ENCODE measurements at regions not wholly inside any gene's neighbourhood (a gene's known extent, or its start where the extent isn't known, plus 50 kb on each side); places are given as distances from the start of the nearest gene placed in this dataset.

DNA sequence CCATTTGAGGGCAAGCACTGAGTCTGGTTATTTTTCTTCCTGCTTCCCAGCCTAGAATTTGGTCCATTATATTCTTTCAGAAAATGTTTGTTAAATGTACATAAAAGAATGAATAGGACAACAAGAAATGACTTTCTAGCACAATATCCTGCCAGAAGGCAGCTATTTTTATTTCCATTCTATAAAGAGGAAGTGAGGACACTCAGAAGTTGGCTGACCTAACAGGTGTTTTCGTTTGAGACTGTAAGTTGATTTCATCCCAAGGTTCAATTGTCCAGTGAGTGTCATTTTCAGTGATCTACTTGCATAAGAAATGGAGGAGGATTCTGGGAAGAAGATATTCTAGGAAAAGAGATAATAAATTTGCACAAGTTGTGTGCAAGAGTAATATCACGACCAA is 191.9 kb upstream of the POU1F1 start:
- no peak overlapping the region for H3K4me3 ChIP-seq (ENCODE audit: insufficient read depth, low read length)
- TF ChIP-seq, protein P1, sequence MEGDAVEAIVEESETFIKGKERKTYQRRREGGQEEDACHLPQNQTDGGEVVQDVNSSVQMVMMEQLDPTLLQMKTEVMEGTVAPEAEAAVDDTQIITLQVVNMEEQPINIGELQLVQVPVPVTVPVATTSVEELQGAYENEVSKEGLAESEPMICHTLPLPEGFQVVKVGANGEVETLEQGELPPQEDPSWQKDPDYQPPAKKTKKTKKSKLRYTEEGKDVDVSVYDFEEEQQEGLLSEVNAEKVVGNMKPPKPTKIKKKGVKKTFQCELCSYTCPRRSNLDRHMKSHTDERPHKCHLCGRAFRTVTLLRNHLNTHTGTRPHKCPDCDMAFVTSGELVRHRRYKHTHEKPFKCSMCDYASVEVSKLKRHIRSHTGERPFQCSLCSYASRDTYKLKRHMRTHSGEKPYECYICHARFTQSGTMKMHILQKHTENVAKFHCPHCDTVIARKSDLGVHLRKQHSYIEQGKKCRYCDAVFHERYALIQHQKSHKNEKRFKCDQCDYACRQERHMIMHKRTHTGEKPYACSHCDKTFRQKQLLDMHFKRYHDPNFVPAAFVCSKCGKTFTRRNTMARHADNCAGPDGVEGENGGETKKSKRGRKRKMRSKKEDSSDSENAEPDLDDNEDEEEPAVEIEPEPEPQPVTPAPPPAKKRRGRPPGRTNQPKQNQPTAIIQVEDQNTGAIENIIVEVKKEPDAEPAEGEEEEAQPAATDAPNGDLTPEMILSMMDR (IDR thresholded peaks at IDR 0.05; ENCODE audit: extremely low read depth, low read depth, low read length) = no peak
- no peaks in the 10 kb centered on the region for H3K36me3 ChIP-seq (ENCODE audit: insufficient read depth, low read length)
- no peak for DNase-seq (ENCODE audit: insufficient read length, low spot score, missing footprints)
- no peak overlapping the region for H3K4me2 ChIP-seq (ENCODE audit: insufficient read depth, low read length)
- no peaks in the 10 kb centered on the region for H3K79me2 ChIP-seq (ENCODE audit: insufficient read depth, low read length)
- no peaks in the 10 kb centered on the region for H3K9me3 ChIP-seq (ENCODE audit: low read depth, low read length)
- no peak overlapping the region for H2AFZ ChIP-seq (ENCODE audit: low read length)
- H3K27me3 ChIP-seq (ENCODE audit: insufficient read depth, low read length) = no peaks in the 10 kb centered on the region
- no peak overlapping the region for H3K27ac ChIP-seq (ENCODE audit: low read depth, low read length)
- no peaks in the 10 kb centered on the region for H3K4me1 ChIP-seq (ENCODE audit: insufficient read depth, low read length)
- H4K20me1 ChIP-seq (ENCODE audit: insufficient read depth, low read length) = no peaks in the 10 kb centered on the region

DNA sequence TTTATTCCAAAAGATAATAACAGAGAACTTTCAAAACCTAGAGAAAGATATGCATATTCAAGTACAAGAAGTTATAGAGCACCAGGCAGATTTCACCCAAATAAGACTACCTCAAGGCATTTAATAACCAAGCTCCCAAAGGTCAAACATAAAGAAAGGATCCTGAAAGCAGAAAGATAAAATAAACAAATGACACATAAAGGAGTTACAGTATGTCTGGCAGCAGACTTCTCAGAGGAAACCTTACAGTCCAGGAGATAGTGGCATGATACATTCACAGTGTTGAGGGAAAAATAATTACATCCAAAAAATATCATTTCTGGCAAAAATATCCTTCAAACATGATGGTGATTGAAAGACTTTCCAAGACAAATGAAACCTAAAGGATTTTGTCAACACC is 185.8 kb upstream of the POU1F1 start:
- no peaks in the 10 kb centered on the region for H4K20me1 ChIP-seq (ENCODE audit: insufficient read depth, low read length)
- H3K9me3 ChIP-seq (ENCODE audit: low read depth, low read length) = no peaks in the 10 kb centered on the region
- no peaks in the 10 kb centered on the region for H3K36me3 ChIP-seq (ENCODE audit: insufficient read depth, low read length)
- no peak overlapping the region for H3K27ac ChIP-seq (ENCODE audit: low read depth, low read length)
- DNase-seq (ENCODE audit: insufficient read length, low spot score, missing footprints) = no peak
- H3K79me2 ChIP-seq (ENCODE audit: insufficient read depth, low read length) = no peaks in the 10 kb centered on the region
- H3K4me1 ChIP-seq (ENCODE audit: insufficient read depth, low read length) = no peaks in the 10 kb centered on the region
- no peak overlapping the region for H3K4me3 ChIP-seq (ENCODE audit: insufficient read depth, low read length)
- no peak overlapping the region for H3K4me2 ChIP-seq (ENCODE audit: insufficient read depth, low read length)
- no peaks in the 10 kb centered on the region for H3K27me3 ChIP-seq (ENCODE audit: insufficient read depth, low read length)
- TF ChIP-seq, protein P1 (IDR thresholded peaks at IDR 0.05; ENCODE audit: extremely low read depth, low read depth, low read length) = no peak
- no peak overlapping the region for H2AFZ ChIP-seq (ENCODE audit: low read length)

DNA sequence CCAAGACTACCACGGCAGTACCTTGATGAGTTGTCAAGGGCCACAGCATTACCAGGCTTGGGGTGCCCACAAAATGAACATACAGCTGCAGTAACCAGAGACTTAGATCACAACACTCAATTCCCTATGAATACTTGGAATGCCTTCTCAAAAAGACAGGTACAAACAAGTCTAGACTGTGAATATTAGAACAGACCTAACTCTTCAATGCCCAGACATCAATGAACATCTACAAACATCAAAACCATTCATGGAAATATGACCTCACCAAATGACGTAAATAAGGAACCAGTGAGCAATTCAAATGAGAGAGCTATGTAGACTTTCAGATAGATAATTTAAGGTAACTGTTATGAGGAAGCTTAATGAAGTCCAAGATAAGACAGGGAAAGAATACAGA is 185.1 kb upstream of the POU1F1 start:
- Histone ChIP-seq H3K27me3 (ENCODE audit: insufficient read depth, low read length) (no peaks in the 10 kb centered on the region), H4K20me1 (ENCODE audit: insufficient read depth, low read length) (no peaks in the 10 kb centered on the region), H3K27ac (ENCODE audit: low read depth, low read length) (no peak overlapping the region), H3K4me3 (ENCODE audit: insufficient read depth, low read length) (no peak overlapping the region), H3K4me2 (ENCODE audit: insufficient read depth, low read length) (no peak overlapping the region), H3K79me2 (ENCODE audit: insufficient read depth, low read length) (no peaks in the 10 kb centered on the region), H3K9me3 (ENCODE audit: low read depth, low read length) (no peaks in the 10 kb centered on the region), H3K36me3 (ENCODE audit: insufficient read depth, low read length) (no peaks in the 10 kb centered on the region), H3K4me1 (ENCODE audit: insufficient read depth, low read length) (no peaks in the 10 kb centered on the region), H2AFZ (ENCODE audit: low read length) (no peak overlapping the region)
- no peak for DNase-seq (ENCODE audit: insufficient read length, low spot score, missing footprints)
- TF ChIP-seq, protein P1 (IDR thresholded peaks at IDR 0.05; ENCODE audit: extremely low read depth, low read depth, low read length) = no peak

DNA sequence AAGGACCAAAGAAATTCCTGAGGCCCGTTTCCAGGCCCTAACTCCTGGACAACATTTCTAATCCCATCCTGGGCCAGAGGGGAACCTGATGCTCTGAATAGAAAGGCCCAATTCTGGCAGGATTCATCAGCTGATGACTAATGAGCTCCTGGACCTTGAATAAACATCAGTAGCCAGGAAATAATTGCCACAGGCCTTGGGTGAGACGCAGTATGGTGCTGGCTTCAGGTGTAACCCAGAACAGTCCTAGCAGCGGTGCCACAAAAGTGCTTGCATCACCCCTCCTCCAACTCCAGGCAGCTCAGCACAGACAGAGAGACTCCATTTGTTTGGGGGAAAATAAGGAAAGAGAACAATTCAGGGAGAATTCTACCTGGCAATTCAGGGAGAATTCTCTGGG is 184.7 kb upstream of the POU1F1 start:
- no peak overlapping the region for H3K27ac ChIP-seq (ENCODE audit: low read depth, low read length)
- no peak for DNase-seq (ENCODE audit: insufficient read length, low spot score, missing footprints)
- no peak overlapping the region for H3K4me2 ChIP-seq (ENCODE audit: insufficient read depth, low read length)
- TF ChIP-seq, protein P1 (IDR thresholded peaks at IDR 0.05; ENCODE audit: extremely low read depth, low read depth, low read length) = no peak
- no peaks in the 10 kb centered on the region for H4K20me1 ChIP-seq (ENCODE audit: insufficient read depth, low read length)
- H3K79me2 ChIP-seq (ENCODE audit: insufficient read depth, low read length) = no peaks in the 10 kb centered on the region
- no peaks in the 10 kb centered on the region for H3K27me3 ChIP-seq (ENCODE audit: insufficient read depth, low read length)
- no peaks in the 10 kb centered on the region for H3K4me1 ChIP-seq (ENCODE audit: insufficient read depth, low read length)
- no peaks in the 10 kb centered on the region for H3K9me3 ChIP-seq (ENCODE audit: low read depth, low read length)
- no peaks in the 10 kb centered on the region for H3K36me3 ChIP-seq (ENCODE audit: insufficient read depth, low read length)
- no peak overlapping the region for H2AFZ ChIP-seq (ENCODE audit: low read length)
- H3K4me3 ChIP-seq (ENCODE audit: insufficient read depth, low read length) = no peak overlapping the region

All from osteoblast (primary cell).